ENCODE measurements at regions not wholly inside any gene's neighbourhood (a gene's known extent, or its start where the extent isn't known, plus 50 kb on each side); places are given as distances from the start of the nearest gene placed in this dataset.

GRCh38 chr2:6676241-6676640 is 189.5 kb downstream of the CMPK2 start:
- TF ChIP-seq ZFX (IDR thresholded peaks at IDR 0.05; ENCODE audit: borderline replicate concordance) (no peak), CTCF (IDR thresholded peaks at IDR 0.05) (no peak)
- H3K27ac ChIP-seq: no peak overlapping the region

GRCh38 chr2:6676776-6677175 is 188.9 kb downstream of the CMPK2 start:
- TF ChIP-seq ZFX (IDR thresholded peaks at IDR 0.05; ENCODE audit: borderline replicate concordance): no peak
- no peak for TF ChIP-seq CTCF (IDR thresholded peaks at IDR 0.05)
- no peak overlapping the region for H3K27ac ChIP-seq

GRCh38 chr2:6679471-6679870 is 186.2 kb downstream of the CMPK2 start:
- no peak overlapping the region for H3K27ac ChIP-seq
- TF ChIP-seq CTCF (IDR thresholded peaks at IDR 0.05): no peak
- TF ChIP-seq ZFX (IDR thresholded peaks at IDR 0.05; ENCODE audit: borderline replicate concordance): no peak

- no peak overlapping the region for H3K27ac ChIP-seq
- no peak for TF ChIP-seq CTCF (IDR thresholded peaks at IDR 0.05)
- TF ChIP-seq ZFX (IDR thresholded peaks at IDR 0.05; ENCODE audit: borderline replicate concordance): no peak
These were observed 182.2 kb downstream of the CMPK2 start for GRCh38 chr2:6683516-6683915.

- TF ChIP-seq CTCF (IDR thresholded peaks at IDR 0.05) (no peak), ZFX (IDR thresholded peaks at IDR 0.05; ENCODE audit: borderline replicate concordance) (no peak)
- no peak overlapping the region for H3K27ac ChIP-seq
These were observed 180.3 kb downstream of the CMPK2 start for GRCh38 chr2:6685447-6685846.

- no peak for TF ChIP-seq CTCF (IDR thresholded peaks at IDR 0.05)
- TF ChIP-seq ZFX (IDR thresholded peaks at IDR 0.05; ENCODE audit: borderline replicate concordance): no peak
- H3K27ac ChIP-seq: no peak overlapping the region
These were observed 173.7 kb downstream of the CMPK2 start for GRCh38 chr2:6692056-6692455.

GRCh38 chr2:6692819-6693218 is 172.9 kb downstream of the CMPK2 start:
- H3K27ac ChIP-seq: no peak overlapping the region
- TF ChIP-seq ZFX (IDR thresholded peaks at IDR 0.05; ENCODE audit: borderline replicate concordance) (no peak), CTCF (IDR thresholded peaks at IDR 0.05) (no peak)

All from 22Rv1 (cell line).